Spleen (tissue), 7 donors: ENCODE measurements at regions not wholly inside any gene's neighbourhood (a gene's known extent, or its start where the extent isn't known, plus 50 kb on each side); places are given as distances from the start of the nearest gene placed in this dataset.

Experiments used
- POLR2AphosphoS5 ChIP-seq, 3 donors: sonication (generic); formaldehyde crosslinking; IDR thresholded peaks; one replicate each; pipeline ENCODE4 v1.5.1; 2017; ENCODE audit warnings: antibody characterized with exemption in 3 of 3
- TF ChIP-seq, protein P1 (sequence below), 11 experiments: fragments of 200-600 bp in 7 of 11; fragments of 450-650 bp in 4 of 11; sonication (generic) in 4 of 11; IDR thresholded peaks in 8 of 11; conservative IDR thresholded peaks in 3 of 11; 1 replicate in 7 of 11; 2 replicates in 4 of 11; pipeline versions ENCODE4 v1.4.0 to v1.8.0; 2016 to 2021; ENCODE audit warnings: antibody characterized with exemption in 11 of 11, inconsistent platforms in 4 of 11, mild to moderate bottlenecking in 1 of 11
- donor health status: DM: no; HTN: no; CAD: no; lungs with moderate emphysema.
- donor health status: DM: no; HTN: no; CAD: no.
- donor health status: DM: no; HTN: no; CAD: no.

DNA sequence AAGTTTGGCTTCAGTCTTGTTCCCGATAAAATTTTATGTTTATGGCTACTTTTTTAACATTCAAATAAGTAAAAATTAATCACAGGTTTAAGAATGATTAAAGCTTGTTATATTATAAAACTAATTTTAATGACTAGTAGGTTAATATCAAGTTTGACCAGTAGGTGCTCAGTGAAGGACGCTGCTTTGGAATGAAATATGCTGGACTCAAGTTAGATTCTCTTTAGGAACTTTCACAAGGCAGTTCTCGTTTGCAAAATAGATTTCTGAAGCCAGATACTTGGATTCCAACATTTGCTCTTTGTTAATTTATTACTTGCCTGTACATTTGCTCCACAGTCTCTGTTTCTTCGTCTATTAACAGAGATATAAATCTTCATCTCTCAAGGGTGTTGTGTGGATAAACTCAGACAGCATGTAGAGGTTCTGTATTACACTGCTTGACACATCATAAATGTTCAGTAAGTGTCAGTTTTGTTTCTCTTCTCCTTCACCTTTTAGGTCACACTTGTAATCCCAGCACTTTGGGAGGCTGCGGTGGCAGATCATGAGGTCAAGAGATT, 432.8 kb upstream of the CHRM3 start:
- TF ChIP-seq, protein P1, sequence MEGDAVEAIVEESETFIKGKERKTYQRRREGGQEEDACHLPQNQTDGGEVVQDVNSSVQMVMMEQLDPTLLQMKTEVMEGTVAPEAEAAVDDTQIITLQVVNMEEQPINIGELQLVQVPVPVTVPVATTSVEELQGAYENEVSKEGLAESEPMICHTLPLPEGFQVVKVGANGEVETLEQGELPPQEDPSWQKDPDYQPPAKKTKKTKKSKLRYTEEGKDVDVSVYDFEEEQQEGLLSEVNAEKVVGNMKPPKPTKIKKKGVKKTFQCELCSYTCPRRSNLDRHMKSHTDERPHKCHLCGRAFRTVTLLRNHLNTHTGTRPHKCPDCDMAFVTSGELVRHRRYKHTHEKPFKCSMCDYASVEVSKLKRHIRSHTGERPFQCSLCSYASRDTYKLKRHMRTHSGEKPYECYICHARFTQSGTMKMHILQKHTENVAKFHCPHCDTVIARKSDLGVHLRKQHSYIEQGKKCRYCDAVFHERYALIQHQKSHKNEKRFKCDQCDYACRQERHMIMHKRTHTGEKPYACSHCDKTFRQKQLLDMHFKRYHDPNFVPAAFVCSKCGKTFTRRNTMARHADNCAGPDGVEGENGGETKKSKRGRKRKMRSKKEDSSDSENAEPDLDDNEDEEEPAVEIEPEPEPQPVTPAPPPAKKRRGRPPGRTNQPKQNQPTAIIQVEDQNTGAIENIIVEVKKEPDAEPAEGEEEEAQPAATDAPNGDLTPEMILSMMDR (IDR thresholded peaks at IDR 0.05 in 8 of 11, conservative IDR thresholded peaks at IDR 0.05 in 3 of 11), result no peak
- TF ChIP-seq POLR2AphosphoS5 (IDR thresholded peaks at IDR 0.05), result no peak
